HG02852 (cell line): ENCODE measurements at regions not wholly inside any gene's neighbourhood (a gene's known extent, or its start where the extent isn't known, plus 50 kb on each side); places are given as distances from the start of the nearest gene placed in this dataset.
"Not testable (repeated sequence)": the region's sequence is repeated elsewhere in the genome, so short reads cannot be mapped to it uniquely, and the experiment has no call there.

Experiments used
- ATAC-seq: cut with Tn5 transposase; IDR thresholded peaks from one replicate; pipeline ENCODE4 v1.9.1; 2021; ENCODE audit warnings: mild to moderate bottlenecking, moderate library complexity; ENCODE audit not compliant: unreplicated experiment

DNA sequence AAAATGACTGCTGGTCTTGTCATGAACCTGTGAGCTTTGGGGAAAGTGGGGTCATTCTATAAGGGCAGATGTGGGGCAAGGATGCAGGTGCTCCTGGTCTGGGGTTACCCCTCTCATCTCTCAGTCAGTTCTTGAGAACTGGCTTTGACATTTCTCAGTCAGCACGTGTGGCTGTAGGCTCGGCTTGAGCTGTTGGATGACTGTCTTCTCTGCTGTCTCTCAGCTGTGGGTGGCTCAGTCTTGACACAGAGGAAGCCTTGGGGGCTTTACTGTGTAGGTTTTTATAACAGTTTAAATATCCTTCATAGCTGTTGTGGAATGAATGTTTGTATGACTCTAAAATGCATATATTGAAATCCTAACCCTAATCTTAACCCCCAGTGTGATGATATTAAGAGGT lies 296.4 kb upstream of the CELF4 start:
- ATAC-seq: no peak

DNA sequence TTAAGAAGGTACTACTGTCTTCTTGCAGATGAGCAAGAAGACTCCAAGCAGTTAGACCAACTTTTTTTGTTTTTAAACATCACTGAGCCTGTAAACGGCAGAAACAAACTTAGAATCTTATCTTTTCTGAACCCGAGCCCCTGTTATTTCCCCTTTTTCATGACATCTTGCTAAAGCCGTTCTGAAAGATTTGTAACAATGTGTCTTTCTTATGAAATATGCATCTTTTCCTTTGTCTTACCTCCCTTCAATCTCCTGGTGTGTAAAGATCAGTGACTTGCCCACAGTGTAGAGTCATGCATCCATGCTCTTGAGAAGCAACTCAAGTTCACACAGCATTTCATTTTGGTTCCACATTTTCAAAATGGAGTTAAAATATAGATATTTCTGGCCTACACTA lies 288.8 kb upstream of the CELF4 start:
- ATAC-seq: no peak

DNA sequence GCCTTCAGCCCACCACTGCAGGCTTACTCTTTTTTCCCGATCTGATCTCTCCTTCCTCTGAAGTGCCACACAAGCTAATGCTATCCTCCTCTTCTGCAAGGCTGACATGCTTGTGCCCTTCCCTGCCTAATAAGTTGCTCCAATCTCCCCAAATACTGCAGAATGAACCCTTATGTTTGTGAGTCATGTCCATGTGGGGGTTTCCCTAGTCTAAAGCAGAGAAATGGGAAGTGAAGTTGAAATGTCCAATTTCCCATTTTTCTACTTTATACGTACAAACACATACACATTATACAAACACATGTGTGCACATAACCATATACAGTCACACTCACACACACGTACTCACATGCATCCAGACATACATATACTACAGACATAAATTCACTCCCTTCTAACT lies 288.1 kb upstream of the CELF4 start:
- no peak for ATAC-seq

DNA sequence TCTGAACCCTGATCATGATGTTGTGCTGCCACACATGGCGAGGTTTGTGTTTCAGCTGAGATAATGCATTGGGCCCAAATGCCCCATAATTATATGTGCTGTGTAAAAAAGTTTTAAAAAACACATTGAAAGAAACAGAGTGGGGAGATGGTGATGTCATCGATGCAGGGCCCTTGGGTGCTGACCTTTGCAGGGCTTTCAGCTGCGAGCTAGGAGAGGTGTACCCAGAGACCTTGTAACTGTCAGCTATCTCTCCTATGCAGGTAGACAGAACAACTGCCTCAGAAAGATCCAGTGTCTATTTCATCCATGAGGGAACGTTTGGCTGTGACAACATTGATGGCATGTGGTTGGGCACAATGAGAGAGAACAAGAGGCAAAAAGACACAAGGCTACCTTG lies 286.9 kb upstream of the CELF4 start:
- no peak for ATAC-seq

DNA sequence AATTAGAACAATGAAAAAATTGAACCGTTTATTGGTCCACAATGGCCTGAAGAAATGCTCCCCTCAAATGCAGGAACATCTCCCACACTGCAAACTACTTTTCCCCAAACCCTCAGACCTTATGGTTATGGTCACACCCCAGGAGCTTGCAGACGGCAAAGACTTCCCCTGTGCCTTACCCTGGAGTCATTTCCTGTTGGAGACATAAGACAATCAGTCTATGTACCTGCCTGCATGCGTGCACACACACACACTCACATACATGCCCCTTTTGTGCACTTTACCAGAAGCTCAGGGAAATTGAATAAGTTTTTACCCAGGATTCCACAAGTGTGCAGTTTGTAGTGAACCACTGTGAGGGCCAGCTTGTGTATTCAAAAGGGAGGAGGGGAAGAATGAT lies 281.9 kb upstream of the CELF4 start:
- ATAC-seq: no peak

DNA sequence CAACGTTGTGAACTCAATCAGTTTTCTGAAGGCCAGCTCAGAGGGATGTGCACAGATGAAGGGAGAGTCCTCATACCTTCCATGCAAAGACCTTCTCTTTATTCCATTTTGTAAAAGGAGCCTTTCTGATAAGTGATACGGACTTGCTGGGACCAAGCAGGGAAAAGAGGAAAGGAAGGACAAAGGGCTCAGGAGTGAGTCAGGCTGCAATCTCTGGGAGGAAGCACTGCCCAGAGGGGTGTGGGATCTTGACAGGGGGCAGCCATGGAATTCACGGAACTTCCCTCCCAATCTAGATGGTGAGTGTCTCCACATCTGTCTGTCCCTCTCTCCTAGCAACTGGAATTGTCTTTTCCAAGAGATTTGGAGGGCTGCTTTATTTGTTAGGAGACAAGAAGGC lies 281.4 kb upstream of the CELF4 start:
- ATAC-seq: no peak

DNA sequence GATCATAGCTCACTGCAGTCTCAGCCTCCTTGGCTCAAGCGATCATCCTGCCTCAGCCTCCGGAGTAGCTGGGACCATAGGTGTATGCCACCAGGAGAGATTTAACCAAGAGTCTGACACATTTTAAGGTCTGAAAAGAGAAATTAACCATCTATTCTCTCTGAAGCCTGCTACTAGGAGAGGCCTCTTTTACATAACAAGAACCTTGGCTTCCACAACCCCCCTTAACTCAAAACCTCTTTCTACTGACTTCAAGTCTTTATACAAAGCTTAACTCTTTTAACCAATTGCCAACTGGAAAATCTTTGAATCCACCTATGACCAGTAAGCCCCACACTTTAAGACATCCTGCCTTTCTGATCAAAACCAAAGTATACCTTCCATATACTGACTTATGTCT lies 279.9 kb upstream of the CELF4 start:
- ATAC-seq: no peak

DNA sequence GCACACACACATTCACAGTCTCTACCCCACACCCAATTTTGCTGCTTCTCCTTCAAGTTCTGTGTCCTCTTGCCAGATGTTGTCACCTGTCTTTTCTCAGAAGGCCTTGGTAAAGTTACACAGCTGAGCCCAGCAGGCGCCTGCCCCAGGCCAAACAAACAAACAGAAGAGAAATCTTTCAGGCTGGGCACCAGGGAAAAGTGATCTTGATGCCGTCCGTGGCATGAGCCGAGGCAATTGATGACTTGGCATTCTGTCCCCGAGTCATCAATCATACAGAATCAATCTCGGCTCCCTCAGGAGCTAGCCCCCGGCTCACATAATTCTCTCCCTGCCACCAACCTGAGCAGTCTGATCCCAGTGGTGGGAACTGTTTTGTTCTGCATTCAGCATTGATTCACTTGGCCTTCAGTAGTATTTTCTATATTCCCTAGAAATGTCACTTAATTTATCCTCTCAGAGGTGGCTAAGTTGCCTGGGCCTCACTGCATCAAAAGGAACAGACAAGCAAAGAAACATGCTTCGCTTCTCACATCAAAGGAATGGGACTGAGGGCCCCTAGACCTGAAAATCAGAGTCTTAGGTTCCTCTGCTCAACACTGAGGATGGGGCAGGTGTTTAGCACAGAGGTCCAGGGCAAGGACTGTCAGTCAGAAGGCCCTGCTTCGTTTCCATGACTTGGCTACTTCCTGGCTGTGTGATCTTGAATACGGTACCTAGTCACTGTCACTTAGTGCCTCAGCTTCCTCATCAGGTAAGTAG lies 278.8 kb upstream of the CELF4 start:
- no peak for ATAC-seq

DNA sequence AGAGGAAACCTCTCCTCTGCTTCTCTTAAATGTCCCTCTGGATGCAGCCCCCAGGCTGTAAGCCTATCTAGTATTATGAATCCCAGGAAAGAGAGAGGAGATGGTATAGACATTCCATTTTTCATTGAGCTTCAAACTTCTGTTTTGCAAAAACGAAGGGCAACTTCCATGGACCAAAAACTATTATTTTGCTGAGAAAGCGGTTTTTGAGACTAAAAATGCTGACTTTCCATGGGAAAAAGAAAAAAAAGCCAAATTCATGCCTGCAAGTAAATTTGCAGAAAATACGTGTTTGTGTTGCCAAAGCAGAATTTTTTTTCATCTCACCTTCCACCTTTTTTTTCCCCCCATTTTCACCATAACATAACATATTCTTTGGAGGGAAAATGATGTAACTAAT lies 272.5 kb upstream of the CELF4 start:
- no peak for ATAC-seq

DNA sequence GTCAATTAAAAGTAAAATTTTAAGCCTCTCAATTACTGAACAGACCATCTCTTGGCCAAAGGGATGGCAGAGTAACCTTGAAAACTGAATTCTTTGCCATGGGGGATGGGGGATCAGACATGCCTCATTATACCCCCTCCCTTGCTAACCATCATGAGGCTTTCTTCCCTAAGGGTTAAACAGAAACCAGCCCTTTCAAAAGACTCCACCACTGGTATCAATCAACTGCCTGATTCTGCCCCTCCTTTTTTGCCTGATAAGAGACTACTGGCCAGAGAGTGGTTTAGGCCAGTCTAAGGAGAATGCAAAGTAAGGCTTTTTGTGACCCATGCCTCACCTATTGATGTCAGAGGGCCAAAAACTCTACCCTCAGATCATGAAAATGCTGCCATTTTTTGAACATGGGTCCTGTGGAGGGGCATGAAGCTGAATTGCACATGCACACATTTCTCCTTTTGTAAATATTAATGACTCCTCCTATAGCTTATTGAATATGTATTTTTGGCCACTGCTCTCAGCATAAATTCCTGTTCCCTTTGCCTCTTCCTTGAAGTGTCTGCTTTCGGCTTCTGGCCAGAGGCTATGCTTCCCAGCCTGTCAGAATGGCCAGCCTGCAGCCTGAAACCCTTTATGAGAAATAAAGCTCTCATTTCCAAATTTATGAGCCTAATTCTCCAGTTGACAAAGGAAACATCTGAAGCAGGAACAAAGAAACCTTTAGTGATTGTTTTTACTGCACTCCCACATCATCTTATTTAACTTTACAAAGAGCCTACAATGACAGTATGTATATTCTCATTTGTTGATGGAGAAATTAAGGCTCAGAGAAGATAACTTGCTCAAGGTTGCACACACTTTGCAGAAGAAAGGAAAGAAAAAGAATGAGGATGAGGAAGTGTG lies 270.7 kb upstream of the CELF4 start:
- no peak for ATAC-seq

DNA sequence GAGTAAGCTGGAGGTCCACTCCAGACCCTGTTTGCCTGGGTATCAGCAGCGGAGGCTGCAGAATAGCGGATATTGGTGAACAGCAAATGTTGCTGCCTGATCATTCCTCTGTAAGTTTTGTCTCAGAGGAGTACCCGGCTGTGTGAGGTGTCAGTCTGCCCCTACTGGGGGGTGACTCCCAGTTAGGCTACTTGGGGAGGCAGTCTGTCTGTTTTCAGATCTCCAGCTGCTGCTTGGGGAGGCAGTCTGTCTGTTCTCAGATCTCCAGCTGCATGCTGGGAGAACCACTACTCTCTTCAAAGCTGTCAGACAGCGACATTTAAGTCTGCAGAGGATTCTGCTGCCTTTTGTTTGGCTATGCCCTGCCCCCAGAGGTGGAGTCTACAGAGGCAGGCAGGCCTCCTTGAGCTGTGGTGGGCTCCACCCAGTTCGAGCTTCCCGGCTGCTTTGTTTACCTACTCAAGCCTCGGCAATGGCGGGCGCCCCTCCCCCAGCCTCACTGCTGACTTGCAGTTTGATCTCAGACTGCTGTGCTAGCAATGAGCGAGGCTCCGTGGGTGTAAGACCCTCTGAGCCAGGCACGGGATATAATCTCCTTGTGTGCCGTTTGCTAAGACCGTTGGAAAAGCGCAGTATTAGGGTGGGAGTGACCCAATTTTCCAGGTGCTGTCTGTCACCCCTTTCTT lies 266.6 kb upstream of the CELF4 start:
- not testable (repeated sequence) for ATAC-seq

DNA sequence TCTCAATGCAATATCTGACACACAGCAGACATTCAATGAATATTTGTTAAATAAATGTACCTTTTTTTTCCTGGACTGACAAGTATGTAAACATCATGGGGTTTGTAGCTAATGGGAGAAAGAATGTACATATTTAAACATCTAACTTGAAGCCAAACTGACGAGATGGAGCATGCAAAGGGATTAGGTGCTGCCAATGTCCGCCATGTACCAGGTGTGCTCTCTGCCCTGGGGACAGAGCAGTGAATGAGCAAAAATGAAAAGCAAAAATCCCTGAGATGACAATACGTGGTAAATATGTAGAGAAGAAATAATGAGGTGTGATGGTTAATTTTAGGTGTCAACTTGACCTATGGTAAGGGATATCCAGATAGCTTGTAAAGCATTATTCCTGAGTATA lies 247.4 kb upstream of the CELF4 start:
- ATAC-seq: no peak

DNA sequence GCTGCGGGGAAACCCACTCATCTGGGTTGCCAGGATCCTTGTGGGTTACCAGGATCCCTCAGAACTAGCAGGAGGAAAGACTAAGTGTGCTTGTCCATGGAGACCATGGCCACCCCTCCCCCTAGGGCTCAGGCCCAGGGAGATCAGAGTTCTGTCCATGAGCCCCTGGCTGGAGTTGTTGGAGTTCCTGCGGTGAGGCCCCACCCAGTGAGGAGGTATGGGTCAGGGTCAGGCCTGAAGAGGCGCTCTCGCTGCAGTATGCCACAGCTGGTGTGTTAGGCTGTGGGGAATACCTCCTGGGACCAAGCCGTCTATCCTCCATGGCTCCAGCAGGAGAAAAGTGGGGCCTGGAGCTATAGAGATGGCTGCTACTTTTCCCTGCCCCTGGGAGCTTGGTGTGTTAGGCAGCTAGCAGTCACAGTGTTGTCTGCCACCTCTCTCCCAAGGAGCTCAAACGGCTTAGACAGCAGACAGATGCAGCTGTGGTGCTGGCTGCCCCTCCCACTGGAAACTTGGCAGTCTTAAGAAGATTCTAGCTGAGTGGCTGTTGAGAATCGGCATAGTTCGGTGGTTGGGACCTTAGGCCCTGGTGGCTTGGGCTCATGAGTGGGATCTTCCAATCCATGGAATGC lies 240.3 kb upstream of the CELF4 start:
- ATAC-seq: no peak

DNA sequence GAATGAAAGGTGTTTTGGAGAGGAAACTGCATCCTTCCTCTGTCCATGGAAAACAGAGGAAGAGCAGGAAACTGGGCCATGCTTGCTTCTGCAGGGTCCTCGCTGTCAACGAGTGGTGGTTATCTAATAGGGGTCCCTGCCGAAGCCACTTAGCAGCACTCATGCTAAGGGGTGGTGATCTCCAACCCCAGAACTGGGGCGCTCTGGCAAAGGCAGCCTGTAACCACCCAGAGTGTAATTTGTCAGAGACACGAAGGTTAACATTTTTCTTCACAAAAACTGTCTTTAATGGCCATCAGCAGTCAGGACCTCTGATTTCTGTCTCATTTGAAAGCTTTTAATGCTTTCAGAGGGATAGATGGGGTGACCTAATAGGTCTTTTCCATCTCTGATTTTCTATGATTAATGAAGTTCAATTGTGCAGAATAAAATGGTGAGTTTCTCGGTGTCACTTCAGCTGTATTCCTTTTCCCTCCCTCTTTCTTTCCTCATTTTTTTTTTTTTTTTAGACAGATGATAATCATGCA lies 231.3 kb upstream of the CELF4 start:
- ATAC-seq: no peak

DNA sequence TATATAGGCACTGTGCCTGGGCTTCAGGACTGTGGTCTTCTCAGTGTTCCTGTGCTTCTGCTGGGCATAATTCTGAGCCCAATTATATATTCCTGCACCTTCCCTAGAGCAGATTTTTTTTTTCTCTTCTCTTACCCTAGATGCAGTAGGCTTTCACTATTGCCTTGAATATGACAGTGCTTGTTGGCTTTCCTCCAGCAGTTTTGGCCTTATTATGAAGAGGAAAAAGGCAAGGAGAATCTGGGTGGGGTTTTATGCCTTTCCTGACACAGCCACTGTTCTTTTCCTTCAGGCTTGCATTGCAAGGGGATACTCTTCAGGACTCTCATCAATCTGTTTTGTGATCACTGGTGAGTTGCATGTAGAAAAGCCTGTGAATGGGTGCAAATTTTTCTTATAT lies 221.9 kb upstream of the CELF4 start:
- ATAC-seq: no peak

DNA sequence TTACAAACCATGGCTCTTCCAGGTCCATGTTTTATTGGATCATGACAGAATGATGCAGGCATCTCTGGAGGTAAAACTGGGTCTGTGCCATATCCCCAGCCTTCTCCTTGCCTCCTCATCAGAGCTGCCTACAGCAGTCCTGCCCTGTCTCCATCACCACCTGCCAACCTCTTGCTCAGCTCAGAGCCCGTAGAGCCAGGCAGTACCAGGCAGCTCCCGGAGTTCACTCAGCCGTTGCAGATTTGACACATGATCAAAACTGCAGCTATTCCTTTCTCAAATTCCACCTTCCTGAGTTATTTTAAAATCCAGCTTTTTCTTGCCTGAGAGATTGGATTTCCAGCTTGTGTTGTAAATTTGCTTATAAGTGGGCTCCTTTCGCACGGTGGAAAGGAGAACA lies 218.2 kb upstream of the CELF4 start:
- ATAC-seq: no peak

DNA sequence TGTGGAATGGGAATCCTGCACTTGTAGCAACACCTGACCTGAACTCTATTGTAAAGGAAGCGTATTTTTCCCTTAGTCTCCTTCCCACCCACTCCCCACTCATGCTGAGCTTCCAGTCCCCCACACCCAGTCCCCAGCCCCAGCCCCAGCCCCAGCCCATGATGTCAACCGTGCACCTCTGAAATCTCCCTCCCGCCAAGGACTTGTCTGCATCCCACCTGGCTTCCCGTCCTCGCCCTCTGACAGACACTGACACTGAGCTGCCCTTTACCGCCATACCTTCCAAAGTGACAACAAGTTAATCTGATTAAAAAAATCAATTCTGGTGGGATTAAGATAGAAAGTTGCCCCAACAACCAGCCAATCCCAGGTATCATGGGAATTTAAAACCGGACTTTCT lies 213.6 kb upstream of the CELF4 start:
- no peak for ATAC-seq

DNA sequence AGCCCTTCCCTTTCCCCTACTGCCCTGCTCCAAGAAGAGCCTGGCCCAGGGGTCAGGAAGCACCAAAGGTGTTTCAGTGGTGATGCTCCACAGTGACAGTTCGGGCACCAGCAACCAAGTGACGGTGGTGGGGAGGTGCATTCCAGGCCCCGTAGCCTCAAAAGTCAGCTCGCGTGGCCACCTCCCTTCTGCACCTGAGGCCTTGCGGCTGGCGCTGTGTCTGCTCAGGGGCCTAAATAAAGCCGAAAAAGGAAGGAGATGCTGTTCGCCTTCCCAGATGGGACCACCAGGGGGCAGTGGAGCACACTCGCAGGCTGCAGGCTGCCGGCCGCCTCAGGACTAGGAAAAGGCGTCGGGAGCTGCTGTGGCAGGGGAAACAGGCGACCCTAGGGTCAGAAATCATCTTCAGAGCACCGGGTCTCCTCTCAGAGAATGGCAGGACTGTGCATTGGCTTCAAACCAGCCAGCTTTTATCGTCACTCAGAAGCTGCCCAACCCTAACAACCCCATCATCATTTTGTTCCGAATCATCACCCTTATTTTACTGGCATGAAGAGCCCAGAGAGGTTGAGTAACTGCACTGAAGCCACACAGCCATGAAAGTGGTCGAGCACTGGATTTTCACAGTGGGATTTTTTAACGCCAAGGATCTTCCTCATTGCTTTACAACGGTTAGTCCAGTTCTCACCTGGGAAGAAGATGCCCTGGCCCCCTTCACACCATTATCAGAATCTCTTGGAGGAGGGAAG lies 213.0 kb upstream of the CELF4 start:
- peak; percentile 83 for ATAC-seq

DNA sequence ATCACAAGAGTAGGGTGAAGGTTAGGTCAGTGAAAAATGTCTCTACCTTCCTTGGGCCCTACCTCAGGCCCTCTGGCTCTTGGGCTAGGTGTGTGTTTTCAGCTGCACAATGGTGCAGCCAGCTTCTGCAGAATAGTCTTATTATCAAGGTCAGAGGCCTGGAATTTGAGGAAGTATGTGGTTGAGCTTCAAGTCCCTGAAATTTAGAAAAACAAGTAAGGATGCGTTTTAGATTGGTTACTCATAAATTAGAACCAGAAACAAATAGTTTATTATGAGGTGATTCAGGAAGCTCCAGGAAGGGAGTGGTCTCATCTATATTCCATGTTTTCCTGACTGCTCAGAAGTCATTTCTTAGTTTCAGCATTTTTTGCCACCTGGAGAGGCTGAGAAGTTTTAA lies 204.2 kb upstream of the CELF4 start:
- no peak for ATAC-seq

DNA sequence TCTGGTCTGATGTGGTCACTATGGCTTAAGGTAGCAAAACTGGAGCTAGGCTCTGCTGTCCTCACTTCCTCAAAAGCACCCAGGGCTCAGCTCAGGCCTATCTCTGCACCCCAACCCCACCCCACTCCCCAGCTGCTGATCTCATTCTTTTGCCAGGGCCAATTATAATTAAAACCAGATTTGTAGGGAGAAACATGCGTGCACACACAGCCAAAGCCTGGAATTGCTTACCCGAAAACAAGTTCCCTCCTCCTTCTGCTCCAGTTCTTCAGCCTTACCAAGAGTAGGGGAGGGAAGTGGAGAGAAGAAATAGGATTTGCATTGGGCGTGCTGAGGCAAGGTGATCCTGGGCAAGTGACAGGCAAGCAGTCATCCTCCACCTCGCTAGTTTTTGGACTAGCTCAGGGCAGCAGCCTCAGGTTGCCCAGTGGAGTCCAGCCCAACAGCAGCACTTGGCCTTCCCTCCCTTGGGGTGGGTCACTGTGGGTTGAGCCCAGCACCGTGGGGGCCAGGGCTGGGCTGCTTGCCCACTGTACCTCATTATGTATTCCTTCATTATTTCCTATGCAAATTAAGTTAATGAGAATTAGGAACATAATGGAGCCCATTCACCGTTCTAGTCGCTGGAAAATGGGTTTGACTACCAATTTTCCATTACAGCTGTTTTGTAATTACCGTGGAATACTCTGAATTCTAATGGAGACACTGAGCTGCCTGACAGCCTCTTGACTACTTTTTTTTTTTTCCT lies 199.1 kb upstream of the CELF4 start:
- ATAC-seq: no peak
